Lower leg skin (tissue), 3 donors: ENCODE measurements at regions not wholly inside any gene's neighbourhood (a gene's known extent, or its start where the extent isn't known, plus 50 kb on each side); places are given as distances from the start of the nearest gene placed in this dataset.

Experiments
- CTCF ChIP-seq, 3 donors: fragments of 450-650 bp; IDR thresholded peaks; one replicate each; pipeline ENCODE4 v1.5.1; 2016; ENCODE audit warnings: antibody characterized with exemption in 3 of 3, mild to moderate bottlenecking in 3 of 3, moderate library complexity in 2 of 3
- POLR2A ChIP-seq, 2 donors: fragments of 450-650 bp; IDR thresholded peaks; one replicate each; pipeline ENCODE4 v1.6.1; 2016 to 2017; ENCODE audit warnings: antibody characterized with exemption in 2 of 2, mild to moderate bottlenecking in 1 of 2, moderate library complexity in 1 of 2

DNA sequence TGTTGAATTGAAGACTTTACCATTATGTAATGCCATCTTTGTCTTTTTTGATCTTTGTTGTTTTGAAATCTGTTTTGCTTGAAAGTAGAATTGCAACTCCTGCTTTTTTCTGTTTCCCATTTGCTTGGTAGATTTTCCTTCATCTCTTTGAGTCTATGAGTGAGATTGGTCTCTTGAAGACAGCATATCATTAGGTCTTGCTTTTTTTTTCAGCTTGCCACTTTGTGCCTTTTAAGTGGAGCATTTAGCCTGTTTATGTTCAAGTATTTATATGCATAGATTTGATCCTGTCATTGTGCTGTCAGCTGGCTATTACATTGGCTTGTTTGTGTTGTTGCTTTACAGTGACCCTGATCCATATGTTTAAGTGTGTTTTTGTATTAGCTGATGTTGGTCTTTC is 131.8 kb downstream of the ZIC1 start:
- TF ChIP-seq CTCF (IDR thresholded peaks at IDR 0.05) (no peak), POLR2A (IDR thresholded peaks at IDR 0.05) (no peak)
